IPS DF 6.9 (cell line): ENCODE measurements at regions not wholly inside any gene's neighbourhood (a gene's known extent, or its start where the extent isn't known, plus 50 kb on each side); places are given as distances from the start of the nearest gene placed in this dataset.

Source experiments
- DNase-seq: peaks from one replicate; pipeline ENCODE4 v3.0.0-alpha.2; 2013; ENCODE audit warnings: low read depth, low spot score
- H3K27ac ChIP-seq: one replicate; pipeline ENCODE4 v1.5.1; 2013; ENCODE audit warnings: low read length, control low read depth
- H3K27me3 ChIP-seq: 2 replicates; pipeline ENCODE4 v1.6.1; 2013; ENCODE audit warnings: mild to moderate bottlenecking, low read length; ENCODE audit not compliant: control insufficient read depth, insufficient read depth
- H3K36me3 ChIP-seq: 2 replicates; pipeline ENCODE4 v1.6.1; 2013; ENCODE audit warnings: low read length; ENCODE audit not compliant: control insufficient read depth, insufficient read depth
- H3K4me1 ChIP-seq: 2 replicates; pipeline ENCODE4 v1.6.1; 2013; ENCODE audit warnings: low read length; ENCODE audit not compliant: control insufficient read depth, insufficient read depth
- H3K4me3 ChIP-seq: 2 replicates; pipeline ENCODE4 v1.5.1; 2013; ENCODE audit warnings: mild to moderate bottlenecking, low read length
- H3K9me3 ChIP-seq: 2 replicates; pipeline ENCODE4 v1.6.1; 2013; ENCODE audit warnings: low read length, inconsistent platforms; ENCODE audit not compliant: control insufficient read depth, insufficient read depth
- WGBS: extraction: QIAGEN DNeasy Blood & Tissue Kit; methylation state at CpG from one replicate; pipeline ENCODE4 v1.1.7; 2013; ENCODE audit warnings: mixed read lengths, missing lambda C conversion rate; ENCODE audit not compliant: insufficient read length, insufficient coverage; 5-methylcytosine and 5-hydroxymethylcytosine counted together

- Histone ChIP-seq H3K9me3 (no peaks in the 10 kb centered on the region), H3K4me3 (no peak overlapping the region), H3K27ac (no peak overlapping the region), H3K36me3 (no peaks in the 10 kb centered on the region), H3K4me1 (peaks cover 2% of the 10 kb centered on the region; the same call in 1 of the 2 replicates), H3K27me3 (no peaks in the 10 kb centered on the region)
- WGBS: no CpG with 5 or more reads among the region's 4 CpGs
- no peak for DNase-seq
Measured at GRCh38 chr6:22873513-22874136, 304.3 kb downstream of the HDGFL1 start.

GRCh38 chr6:22875845-22876244, 306.5 kb downstream of the HDGFL1 start:
- no peaks in the 10 kb centered on the region for H3K36me3 ChIP-seq
- no peak overlapping the region for H3K27ac ChIP-seq
- no peak for DNase-seq

GRCh38 chr6:22878324-22878701, 308.9 kb downstream of the HDGFL1 start:
- peak; percentile 52 for DNase-seq
- Histone ChIP-seq H3K4me3 (no peak overlapping the region), H3K4me1 (peaks cover 2% of the 10 kb centered on the region; the same call in 1 of the 2 replicates), H3K36me3 (no peaks in the 10 kb centered on the region), H3K27me3 (no peaks in the 10 kb centered on the region), H3K27ac (no peak overlapping the region), H3K9me3 (no peaks in the 10 kb centered on the region)
- WGBS: no CpG with 5 or more reads among the region's 3 CpGs

More at GRCh38 chr6:22875845-22876244, 306.5 kb downstream of the HDGFL1 start:
- Histone ChIP-seq H3K27me3 (no peaks in the 10 kb centered on the region), H3K4me3 (no peak overlapping the region), H3K9me3 (no peaks in the 10 kb centered on the region), H3K4me1 (peaks cover 2% of the 10 kb centered on the region; the same call in 1 of the 2 replicates)
- no CpG with 5 or more reads among the region's 2 CpGs for WGBS

GRCh38 chr6:22878706-22879105, 309.3 kb downstream of the HDGFL1 start:
- DNase-seq: no peak

GRCh38 chr6:22880686-22881433, 311.5 kb downstream of the HDGFL1 start:
- H3K4me3 ChIP-seq: no peak overlapping the region
- H3K27ac ChIP-seq: no peak overlapping the region
- no peak for DNase-seq
- H3K27me3 ChIP-seq: no peaks in the 10 kb centered on the region
- no peaks in the 10 kb centered on the region for H3K36me3 ChIP-seq
- H3K9me3 ChIP-seq: no peaks in the 10 kb centered on the region
- H3K4me1 ChIP-seq: peaks cover 2% of the 10 kb centered on the region; the same call in 1 of the 2 replicates
- WGBS: 100% methylated on average over 1 of the region's 3 CpGs

More at GRCh38 chr6:22878706-22879105, 309.3 kb downstream of the HDGFL1 start:
- no peak overlapping the region for H3K27ac ChIP-seq
- no peaks in the 10 kb centered on the region for H3K9me3 ChIP-seq
- H3K27me3 ChIP-seq: no peaks in the 10 kb centered on the region
- peaks cover 2% of the 10 kb centered on the region; the same call in 1 of the 2 replicates for H3K4me1 ChIP-seq
- WGBS: no CpG with 5 or more reads among the region's 1 CpG
- no peaks in the 10 kb centered on the region for H3K36me3 ChIP-seq
- no peak overlapping the region for H3K4me3 ChIP-seq

- WGBS: no CpG with 5 or more reads among the region's 2 CpGs
Measured at GRCh38 chr6:22882581-22882980, 313.2 kb downstream of the HDGFL1 start.

GRCh38 chr6:22883061-22883717, 313.8 kb downstream of the HDGFL1 start:
- no peaks in the 10 kb centered on the region; the same call in 1 of the 2 replicates for H3K4me1 ChIP-seq
- no peak overlapping the region for H3K4me3 ChIP-seq
- H3K36me3 ChIP-seq: no peaks in the 10 kb centered on the region
- no CpG with 5 or more reads among the region's 7 CpGs for WGBS
- no peak for DNase-seq
- no peaks in the 10 kb centered on the region for H3K27me3 ChIP-seq
- H3K27ac ChIP-seq: no peak overlapping the region
- no peaks in the 10 kb centered on the region for H3K9me3 ChIP-seq

More at GRCh38 chr6:22882581-22882980, 313.2 kb downstream of the HDGFL1 start:
- no peaks in the 10 kb centered on the region for H3K27me3 ChIP-seq
- no peak overlapping the region for H3K4me3 ChIP-seq
- DNase-seq: no peak
- H3K36me3 ChIP-seq: no peaks in the 10 kb centered on the region
- no peaks in the 10 kb centered on the region for H3K9me3 ChIP-seq
- H3K4me1 ChIP-seq: no peaks in the 10 kb centered on the region; the same call in 1 of the 2 replicates
- no peak overlapping the region for H3K27ac ChIP-seq

- no peaks in the 10 kb centered on the region for H3K36me3 ChIP-seq
- H3K4me1 ChIP-seq: no peaks in the 10 kb centered on the region
- no peaks in the 10 kb centered on the region for H3K9me3 ChIP-seq
- no peak overlapping the region for H3K4me3 ChIP-seq
- DNase-seq: no peak
- no CpG with 5 or more reads among the region's 6 CpGs for WGBS
- H3K27ac ChIP-seq: no peak overlapping the region
- H3K27me3 ChIP-seq: no peaks in the 10 kb centered on the region
Measured at GRCh38 chr6:22884456-22884855, 315.1 kb downstream of the HDGFL1 start.

GRCh38 chr6:22886650-22887581, 317.6 kb downstream of the HDGFL1 start:
- H3K9me3 ChIP-seq: no peaks in the 10 kb centered on the region
- H3K27ac ChIP-seq: no peak overlapping the region
- WGBS: no CpG with 5 or more reads among the region's 10 CpGs
- H3K4me1 ChIP-seq: no peaks in the 10 kb centered on the region
- DNase-seq: no peak
- no peaks in the 10 kb centered on the region for H3K36me3 ChIP-seq
- no peaks in the 10 kb centered on the region for H3K27me3 ChIP-seq
- H3K4me3 ChIP-seq: no peak overlapping the region
